ENCODE measurements at regions not wholly inside any gene's neighbourhood (a gene's known extent, or its start where the extent isn't known, plus 50 kb on each side); places are given as distances from the start of the nearest gene placed in this dataset.
A peak's percentile ranks its signal among the peaks of the same experiment; 100 is the strongest.
"Not testable (repeated sequence)": the region's sequence is repeated elsewhere in the genome, so short reads cannot be mapped to it uniquely, and the experiment has no call there.

DNA sequence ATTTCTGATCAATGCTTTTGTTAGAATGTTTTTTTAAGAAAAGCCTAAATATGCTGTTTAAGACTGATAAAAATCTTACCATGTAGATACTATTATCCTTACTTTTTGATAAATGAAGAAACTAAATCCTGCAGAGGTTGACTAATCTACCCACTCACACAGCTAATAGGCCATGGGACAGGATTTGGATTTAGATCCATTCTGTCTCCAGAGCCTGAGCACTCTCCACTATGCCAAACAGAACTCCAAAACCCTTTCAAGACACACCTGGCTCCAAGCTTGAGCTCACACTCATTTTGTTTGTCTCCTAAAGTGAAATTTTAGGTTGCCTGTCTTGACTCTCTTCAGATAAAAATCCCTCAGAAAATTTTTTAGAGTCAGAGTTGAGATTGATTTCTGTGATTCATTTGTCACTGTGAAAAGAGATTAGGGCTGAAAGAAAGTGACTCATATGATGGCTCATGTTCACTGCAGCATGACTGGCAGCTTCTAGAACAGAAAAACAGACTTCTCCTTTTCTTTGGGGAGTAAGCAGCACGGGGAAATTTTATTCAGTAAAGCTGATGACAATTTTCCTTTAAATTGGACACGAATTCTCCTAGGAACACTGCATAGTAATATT is 132.3 kb upstream of the POT1 start:
- H3K36me3 ChIP-seq (ENCODE audit: control insufficient read depth, insufficient read depth, low read length) = no peaks in the 10 kb centered on the region
- no peaks in the 10 kb centered on the region for H3K9me3 ChIP-seq (ENCODE audit: control insufficient read depth, insufficient read depth, low read depth, low read length)
- peak; percentile 44 to 65 for DNase-seq (ENCODE audit: low read depth in 2 of 2)
- H3K27ac ChIP-seq (ENCODE audit: insufficient read depth, low read length) = no peak overlapping the region
- H3K79me2 ChIP-seq (ENCODE audit: control insufficient read depth, insufficient read depth, low read length) = no peaks in the 10 kb centered on the region
- H4K20me1 ChIP-seq (ENCODE audit: control insufficient read depth, extremely low read depth, insufficient read depth, low read length) = no peaks in the 10 kb centered on the region
- H3K27me3 ChIP-seq (ENCODE audit: control insufficient read depth, insufficient read depth, low read length) = no peaks in the 10 kb centered on the region
- no peaks in the 10 kb centered on the region for H3K4me1 ChIP-seq (ENCODE audit: control insufficient read depth, extremely low read depth, insufficient read depth, low read length)
- H2AFZ ChIP-seq (ENCODE audit: low read length) = no peak overlapping the region
- H3K4me2 ChIP-seq (ENCODE audit: extremely low read depth, insufficient read depth, low read length) = no peak overlapping the region
- TF ChIP-seq, protein P1, sequence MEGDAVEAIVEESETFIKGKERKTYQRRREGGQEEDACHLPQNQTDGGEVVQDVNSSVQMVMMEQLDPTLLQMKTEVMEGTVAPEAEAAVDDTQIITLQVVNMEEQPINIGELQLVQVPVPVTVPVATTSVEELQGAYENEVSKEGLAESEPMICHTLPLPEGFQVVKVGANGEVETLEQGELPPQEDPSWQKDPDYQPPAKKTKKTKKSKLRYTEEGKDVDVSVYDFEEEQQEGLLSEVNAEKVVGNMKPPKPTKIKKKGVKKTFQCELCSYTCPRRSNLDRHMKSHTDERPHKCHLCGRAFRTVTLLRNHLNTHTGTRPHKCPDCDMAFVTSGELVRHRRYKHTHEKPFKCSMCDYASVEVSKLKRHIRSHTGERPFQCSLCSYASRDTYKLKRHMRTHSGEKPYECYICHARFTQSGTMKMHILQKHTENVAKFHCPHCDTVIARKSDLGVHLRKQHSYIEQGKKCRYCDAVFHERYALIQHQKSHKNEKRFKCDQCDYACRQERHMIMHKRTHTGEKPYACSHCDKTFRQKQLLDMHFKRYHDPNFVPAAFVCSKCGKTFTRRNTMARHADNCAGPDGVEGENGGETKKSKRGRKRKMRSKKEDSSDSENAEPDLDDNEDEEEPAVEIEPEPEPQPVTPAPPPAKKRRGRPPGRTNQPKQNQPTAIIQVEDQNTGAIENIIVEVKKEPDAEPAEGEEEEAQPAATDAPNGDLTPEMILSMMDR (conservative IDR thresholded peaks at IDR 0.05 in 1 of 2, IDR thresholded peaks at IDR 0.05 in 1 of 2; ENCODE audit: low read depth in 1 of 2, low read length in 2 of 2) = no peak
- TF ChIP-seq EZH2 (IDR thresholded peaks at IDR 0.05; ENCODE audit: low read length, missing control alignments) = no peak
- no peak overlapping the region for H3K4me3 ChIP-seq (replicated peaks in 1 of 4; ENCODE audit: control extremely low read depth in 1 of 4, insufficient read depth in 1 of 4, low read depth in 3 of 4, low read length in 4 of 4)
- no peak overlapping the region for H3K9ac ChIP-seq (ENCODE audit: insufficient read depth, low read length)

DNA sequence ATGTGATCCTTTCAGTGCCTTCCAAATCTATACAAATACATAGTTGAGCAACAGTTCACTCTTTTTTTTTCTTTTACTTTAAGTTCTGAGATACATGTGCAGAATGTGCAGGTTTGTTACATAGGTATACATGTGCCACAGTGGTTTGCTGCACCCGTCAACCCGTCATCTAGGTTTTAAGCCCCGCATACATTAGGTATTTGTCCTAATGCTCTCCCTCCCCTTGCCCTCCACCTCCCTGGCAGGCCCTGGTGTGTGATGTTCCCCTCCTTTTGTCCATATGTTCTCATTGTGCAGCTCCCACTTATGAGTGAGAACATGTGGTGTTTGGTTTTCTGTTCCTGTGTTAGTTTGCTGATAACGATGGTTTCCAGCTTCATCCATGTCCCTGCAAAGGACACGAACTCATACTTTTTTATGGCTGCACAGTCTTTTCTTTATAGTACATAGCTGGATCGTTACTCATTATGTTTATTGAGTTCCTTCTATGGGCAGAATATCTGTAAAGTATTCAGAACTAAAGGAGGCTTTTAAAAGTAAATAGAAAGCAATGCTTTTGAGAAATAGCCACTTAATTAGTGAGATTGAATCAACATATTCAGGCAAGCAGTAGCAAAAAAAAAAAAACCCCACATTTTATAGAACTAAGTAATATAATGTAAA is 131.6 kb upstream of the POT1 start:
- H3K4me1 ChIP-seq (ENCODE audit: control insufficient read depth, extremely low read depth, insufficient read depth, low read length); H3K79me2 ChIP-seq (ENCODE audit: control insufficient read depth, insufficient read depth, low read length); H3K27ac ChIP-seq (ENCODE audit: insufficient read depth, low read length); H3K36me3 ChIP-seq (ENCODE audit: control insufficient read depth, insufficient read depth, low read length); H3K4me2 ChIP-seq (ENCODE audit: extremely low read depth, insufficient read depth, low read length); H3K27me3 ChIP-seq (ENCODE audit: control insufficient read depth, insufficient read depth, low read length); H4K20me1 ChIP-seq (ENCODE audit: control insufficient read depth, extremely low read depth, insufficient read depth, low read length); H3K4me3 ChIP-seq (replicated peaks in 1 of 4; ENCODE audit: control extremely low read depth in 1 of 4, insufficient read depth in 1 of 4, low read depth in 3 of 4, low read length in 4 of 4); H3K9ac ChIP-seq (ENCODE audit: insufficient read depth, low read length); H3K9me3 ChIP-seq (ENCODE audit: control insufficient read depth, insufficient read depth, low read depth, low read length); H2AFZ ChIP-seq (ENCODE audit: low read length): not testable (repeated sequence)
- DNase-seq (ENCODE audit: low read depth in 2 of 2) = peak; percentile 6 to 13

DNA sequence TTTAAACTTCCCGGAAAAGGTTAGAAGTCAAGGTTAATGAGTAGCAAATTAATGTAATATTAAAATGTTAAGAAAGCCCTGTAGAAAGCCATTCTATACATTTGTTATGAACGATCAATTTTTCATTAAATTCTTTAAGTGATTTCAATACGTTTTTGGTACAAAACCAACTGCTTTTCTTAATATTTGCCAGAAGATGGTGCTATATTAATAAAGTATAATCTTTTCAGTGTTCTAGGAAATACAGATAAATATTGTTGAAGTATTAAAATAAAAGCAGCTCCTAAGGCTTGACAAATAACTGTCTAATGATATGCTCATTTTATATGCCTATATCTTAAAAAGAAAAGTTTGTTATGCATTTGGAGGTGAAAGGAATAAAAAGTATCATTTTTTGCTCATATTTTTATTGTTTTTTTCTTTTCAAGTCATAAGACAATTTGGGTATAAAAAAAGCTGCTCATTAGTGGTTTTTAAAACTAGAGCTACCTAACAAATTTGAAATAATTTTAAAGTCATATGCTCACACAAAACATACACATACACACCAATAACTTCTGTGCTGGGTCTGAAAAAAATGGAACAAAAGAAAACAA is 130.3 kb upstream of the POT1 start:
- H3K4me2 ChIP-seq (ENCODE audit: extremely low read depth, insufficient read depth, low read length) = no peak overlapping the region
- peak; percentile 6 to 39 for DNase-seq (ENCODE audit: low read depth in 2 of 2)

More for the DNA sequence above, 130.3 kb upstream of the POT1 start:
- Histone ChIP-seq H3K9ac (ENCODE audit: insufficient read depth, low read length) (no peak overlapping the region), H3K9me3 (ENCODE audit: control insufficient read depth, insufficient read depth, low read depth, low read length) (no peaks in the 10 kb centered on the region), H2AFZ (ENCODE audit: low read length) (no peak overlapping the region), H3K27me3 (ENCODE audit: control insufficient read depth, insufficient read depth, low read length) (no peaks in the 10 kb centered on the region), H3K4me1 (ENCODE audit: control insufficient read depth, extremely low read depth, insufficient read depth, low read length) (no peaks in the 10 kb centered on the region), H3K27ac (ENCODE audit: insufficient read depth, low read length) (no peak overlapping the region), H4K20me1 (ENCODE audit: control insufficient read depth, extremely low read depth, insufficient read depth, low read length) (no peaks in the 10 kb centered on the region), H3K79me2 (ENCODE audit: control insufficient read depth, insufficient read depth, low read length) (no peaks in the 10 kb centered on the region), H3K4me3 (replicated peaks in 1 of 4; ENCODE audit: control extremely low read depth in 1 of 4, insufficient read depth in 1 of 4, low read depth in 3 of 4, low read length in 4 of 4) (no peak overlapping the region), H3K36me3 (ENCODE audit: control insufficient read depth, insufficient read depth, low read length) (no peaks in the 10 kb centered on the region)
- no peak for TF ChIP-seq EZH2 (IDR thresholded peaks at IDR 0.05; ENCODE audit: low read length, missing control alignments)
- TF ChIP-seq, protein P1 (conservative IDR thresholded peaks at IDR 0.05 in 1 of 2, IDR thresholded peaks at IDR 0.05 in 1 of 2; ENCODE audit: low read depth in 1 of 2, low read length in 2 of 2) = peak in 1 of 2 donors; percentile 17

Data from fibroblast of lung (primary cell).